ENCODE measurements at regions not wholly inside any gene's neighbourhood (a gene's known extent, or its start where the extent isn't known, plus 50 kb on each side); places are given as distances from the start of the nearest gene placed in this dataset. TPM values are rescaled to one million over a fixed set of nuclear protein-coding genes. Genes with fewer than 3 reads are reported as not detected.

Small RNA genes lying in the stretch of these regions (small RNA-seq; reads per million reads assigned to genes)
- not detected for gene AC126177.5 (ENCODE audit: insufficient read depth)
